Colon (tissue), 2 donors: ENCODE measurements at regions not wholly inside any gene's neighbourhood (a gene's known extent, or its start where the extent isn't known, plus 50 kb on each side); places are given as distances from the start of the nearest gene placed in this dataset.

ENCODE experiments used
- FAIRE-seq: peaks from 2 replicates; lab custom pipeline; 2012; peaks lifted over from hg19 to GRCh38; lab: Jason Lieb, UNC
- donor health status: control.
- donor health status: control.

DNA sequence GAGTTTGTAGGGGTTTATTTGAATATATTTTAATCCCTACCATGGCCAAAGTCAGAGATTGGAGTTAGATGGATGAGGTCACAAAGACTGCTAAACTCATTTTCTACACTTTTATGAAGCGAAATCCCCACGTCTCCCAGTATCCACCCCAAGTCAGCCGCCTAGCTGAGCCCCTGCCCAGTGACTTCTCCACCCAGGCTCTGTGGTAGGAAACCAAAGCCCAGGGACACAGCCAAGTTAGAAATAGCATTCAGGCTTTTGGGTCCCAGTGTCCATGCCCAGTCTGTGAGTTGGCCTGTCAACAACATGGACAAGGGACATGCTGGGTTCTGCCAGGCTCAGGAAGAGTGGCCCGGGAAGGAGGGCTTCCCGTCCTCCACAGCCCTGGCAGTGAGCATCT lies 474.0 kb downstream of the FOXO1 start:
- FAIRE-seq = no peak

DNA sequence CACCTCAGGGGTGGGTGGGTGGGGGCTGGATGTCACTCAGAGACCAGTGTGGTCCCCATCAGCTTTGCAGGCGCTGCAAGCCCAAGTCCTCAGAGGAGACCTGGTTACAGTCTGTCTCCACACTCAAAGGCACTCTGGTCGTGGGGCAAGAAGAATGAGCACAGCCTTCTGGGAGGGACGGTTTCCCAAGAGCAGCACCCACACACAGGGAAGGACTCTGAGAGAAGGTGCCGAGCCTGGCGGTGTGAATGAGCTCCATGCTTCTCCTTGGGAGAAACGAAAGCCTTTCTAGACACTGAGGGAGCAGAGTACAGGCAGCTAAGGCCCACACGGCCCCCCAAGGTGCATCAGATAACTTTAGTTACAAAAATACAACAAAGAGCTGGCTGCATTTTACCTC lies 473.6 kb downstream of the FOXO1 start:
- no peak for FAIRE-seq

DNA sequence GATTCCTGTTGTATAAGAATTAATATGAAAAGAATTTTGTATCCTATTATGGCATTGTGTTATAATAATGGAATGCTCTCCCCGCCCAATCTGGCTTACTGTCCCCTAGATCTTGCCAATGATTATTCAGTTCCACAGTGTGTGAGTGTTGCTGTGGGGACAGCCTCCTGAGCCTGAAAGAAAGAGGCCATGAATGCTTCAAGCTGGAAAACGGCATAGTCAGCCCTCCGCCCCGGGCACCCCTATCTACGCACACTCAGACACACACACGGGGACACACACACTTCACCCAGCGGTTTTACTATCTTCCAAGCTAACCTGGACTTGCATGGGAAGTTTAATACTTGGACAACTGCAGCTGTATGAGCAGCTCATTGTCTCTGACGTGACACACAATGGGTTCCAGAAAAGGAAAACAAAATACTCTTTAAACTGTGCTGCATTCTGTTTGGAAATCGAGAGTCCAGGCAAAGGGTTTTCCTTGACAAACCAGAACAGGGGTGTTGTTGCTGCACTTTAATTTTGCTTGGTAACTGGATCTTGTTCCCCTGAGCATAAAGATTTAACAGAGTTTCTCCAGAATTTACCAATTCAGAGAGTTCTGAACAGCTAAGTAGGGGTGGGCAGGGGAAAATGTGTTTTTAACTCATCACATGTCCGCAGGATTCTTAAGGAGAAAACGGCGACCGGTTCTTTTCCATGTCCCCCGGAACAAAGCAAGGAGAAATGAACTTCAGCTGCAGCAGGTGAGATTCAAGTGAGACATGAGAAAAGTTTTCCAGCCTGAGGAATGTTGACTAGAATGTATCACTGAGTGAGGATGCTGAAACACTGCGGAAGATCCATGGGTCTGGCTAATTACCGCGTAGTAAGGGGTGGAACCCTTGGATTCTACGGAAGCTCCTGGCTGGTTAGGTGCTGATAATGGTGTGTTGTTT lies 472.9 kb downstream of the FOXO1 start:
- no peak for FAIRE-seq

DNA sequence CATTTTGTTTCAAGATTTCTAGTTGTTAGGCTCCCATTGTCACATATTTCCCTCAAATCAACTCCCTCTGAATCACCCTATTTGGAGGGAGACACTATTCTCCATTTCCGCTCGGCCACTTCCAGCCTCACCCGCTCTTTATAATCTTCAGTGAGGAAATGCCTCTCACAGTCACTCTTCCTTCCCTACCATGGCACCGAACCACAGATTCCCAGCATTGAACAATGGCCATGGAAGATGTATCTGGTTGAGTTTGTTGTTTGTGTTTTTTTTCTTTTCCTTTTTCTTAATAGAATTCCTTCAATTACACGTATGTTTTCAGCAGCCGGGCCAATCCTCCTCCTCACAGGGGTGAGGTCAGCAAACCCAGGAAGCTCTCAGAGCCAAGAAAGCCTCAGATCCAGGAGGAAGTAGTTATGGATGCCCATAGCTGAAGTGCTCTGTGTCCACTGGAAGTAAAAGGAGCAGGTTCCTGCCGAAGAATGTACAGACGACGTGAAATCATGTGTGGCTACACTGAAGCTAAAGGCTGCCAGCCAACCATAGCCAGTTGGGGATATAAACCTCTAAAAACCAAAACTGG lies 472.1 kb downstream of the FOXO1 start:
- no peak for FAIRE-seq

DNA sequence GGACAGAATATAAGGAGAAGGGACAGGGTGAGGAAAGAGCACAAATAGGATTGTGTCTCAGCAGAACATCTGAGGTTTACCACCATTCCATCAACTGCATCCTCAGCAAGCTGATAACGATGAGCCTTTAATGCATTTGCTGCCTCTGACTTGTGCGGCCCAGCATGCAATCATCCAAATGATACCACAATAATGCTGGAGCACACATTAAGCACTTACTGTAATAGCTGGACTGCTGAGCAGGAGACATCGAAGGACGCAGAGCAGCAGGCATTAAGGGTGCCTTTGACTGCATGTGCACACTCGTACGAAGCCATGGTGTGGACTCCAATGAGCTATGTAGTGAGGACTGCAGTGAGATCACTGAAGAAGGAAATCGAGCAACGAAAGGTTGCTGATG lies 469.4 kb downstream of the FOXO1 start:
- no peak for FAIRE-seq

DNA sequence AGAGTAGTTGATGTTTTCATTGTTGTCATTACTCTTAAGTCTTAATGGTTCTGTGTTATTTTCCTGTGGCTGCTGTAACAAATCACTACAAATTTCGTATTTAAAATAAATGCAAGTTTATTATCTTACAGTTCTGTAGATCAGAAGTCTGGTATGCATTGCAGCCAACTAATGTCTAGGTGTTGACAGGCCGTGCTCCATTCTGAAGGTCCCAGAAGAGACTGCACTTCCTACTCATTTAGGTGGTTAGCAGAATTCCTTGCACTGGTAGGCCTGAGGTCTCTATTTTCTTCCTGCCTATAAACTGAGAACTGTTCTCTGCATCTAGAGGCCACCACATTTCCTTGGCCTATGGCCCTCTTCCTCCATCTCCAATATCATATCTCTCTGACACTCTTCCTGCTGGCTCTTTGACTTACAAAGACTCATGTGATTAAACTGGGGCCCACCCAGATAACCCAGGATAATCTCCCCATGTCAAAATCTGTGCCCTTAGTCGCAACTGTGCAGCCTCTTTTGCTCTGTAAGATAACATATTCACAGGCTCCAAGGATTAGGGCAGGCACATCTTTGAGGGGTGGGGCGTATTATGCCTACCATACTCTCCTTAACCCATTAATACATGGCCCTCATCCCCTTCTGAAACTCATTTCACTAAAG lies 468.4 kb downstream of the FOXO1 start:
- no peak for FAIRE-seq

DNA sequence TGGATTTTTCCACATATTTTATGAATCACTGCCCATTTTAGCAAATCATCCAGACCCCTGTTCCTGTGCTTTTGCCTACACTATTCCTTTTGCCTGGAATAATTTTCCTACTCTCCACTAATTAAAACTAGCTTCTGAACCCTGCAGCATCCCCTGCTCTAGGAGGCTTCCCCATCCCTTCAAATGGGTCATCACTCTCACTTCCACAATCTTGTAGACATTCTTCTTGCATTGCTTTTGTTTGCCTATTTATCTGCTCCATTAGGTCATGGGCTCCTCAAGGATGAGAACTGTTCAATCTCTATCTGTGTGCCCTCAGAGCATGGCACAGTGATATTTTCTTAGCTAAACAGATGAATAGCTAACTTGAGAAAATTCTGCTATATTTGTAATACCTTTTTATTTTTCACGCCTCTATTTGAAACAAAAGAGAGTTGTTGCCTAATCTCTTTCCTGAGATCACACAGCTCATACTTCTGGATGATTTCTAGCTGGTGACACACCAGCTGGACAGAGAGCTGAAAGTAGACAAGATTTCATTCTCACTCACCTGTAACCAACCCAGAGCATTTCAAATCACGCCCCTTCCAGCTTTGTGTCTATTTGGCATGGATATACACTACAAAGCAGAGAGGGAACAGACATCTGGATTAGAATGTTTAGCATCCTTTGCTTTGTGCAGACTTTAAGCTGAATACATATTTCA lies 466.0 kb downstream of the FOXO1 start:
- FAIRE-seq = no peak

DNA sequence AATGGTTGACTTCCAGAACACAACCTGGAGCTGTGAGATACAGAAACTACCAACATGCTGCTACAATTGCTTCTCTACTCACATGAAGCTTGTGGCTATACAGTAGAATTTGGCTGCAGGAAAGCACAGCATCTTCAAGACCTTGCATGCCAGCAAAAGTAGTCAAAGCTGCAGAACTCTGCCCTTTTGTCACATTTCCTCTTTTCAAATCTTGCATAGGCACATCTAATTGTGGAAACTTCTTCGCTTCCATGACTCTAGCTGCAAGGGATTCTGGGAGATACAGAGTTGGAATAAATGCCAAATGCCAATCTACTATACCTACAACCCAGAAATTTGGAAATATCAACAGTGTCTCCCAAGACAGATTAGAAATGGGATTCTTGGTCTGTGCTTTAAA lies 462.2 kb downstream of the FOXO1 start:
- no peak for FAIRE-seq

DNA sequence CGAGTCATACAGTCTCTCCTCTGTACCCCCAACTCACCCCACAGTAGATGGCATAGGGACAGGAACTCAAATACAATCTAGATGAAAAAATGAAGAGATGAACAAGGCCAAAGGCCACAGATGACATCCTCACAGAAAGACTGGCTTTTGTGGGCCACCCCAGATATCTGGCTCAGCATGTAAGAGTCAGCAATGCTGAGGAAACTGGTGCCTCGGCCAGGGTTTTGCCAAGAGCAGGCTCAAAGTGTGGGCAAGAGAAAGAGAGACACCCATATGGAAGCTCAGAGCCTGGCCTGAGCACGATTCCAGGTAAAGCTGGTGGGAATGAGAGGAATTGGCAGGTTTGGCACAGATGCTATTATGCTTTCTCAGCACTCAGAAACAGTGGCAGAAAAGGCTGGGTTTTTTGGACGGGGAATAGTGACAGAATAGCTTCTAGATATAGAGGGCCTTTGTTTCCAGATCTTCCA lies 460.6 kb downstream of the FOXO1 start:
- FAIRE-seq = no peak

DNA sequence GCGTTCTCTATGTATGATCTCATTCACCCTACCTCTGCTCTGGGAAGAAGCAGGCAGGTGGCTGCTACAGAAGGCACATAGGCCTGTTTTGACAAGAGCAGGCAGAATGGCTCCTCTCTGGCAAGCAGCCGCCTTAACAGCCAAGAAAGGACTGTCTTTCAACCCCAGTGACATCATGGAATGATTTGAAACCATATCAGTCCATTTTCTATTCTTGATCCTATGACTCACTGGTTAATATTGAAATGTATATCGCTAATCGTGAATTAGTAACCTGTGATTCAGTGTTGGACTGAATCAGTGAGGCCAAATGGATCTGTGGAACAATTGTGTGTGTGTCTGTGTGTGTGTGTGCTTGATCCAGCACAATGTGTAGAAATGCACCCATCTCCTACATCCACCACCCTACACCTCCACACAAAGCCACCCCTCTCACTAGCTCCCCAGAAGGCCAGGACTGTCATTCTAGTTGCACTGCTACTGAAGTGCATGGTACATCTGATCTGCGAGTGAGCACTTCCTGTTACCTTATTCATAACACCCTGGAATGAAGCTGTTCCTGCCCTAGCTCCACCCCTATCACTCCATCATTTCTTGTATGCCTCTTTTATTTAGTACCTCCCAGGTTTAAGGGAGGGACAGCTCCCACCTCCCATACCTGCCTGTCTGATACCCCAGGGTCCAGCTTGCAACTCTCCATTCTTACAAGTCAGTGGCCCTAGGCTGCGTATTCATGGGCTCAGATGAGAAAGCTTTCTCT lies 460.0 kb downstream of the FOXO1 start:
- no peak for FAIRE-seq

DNA sequence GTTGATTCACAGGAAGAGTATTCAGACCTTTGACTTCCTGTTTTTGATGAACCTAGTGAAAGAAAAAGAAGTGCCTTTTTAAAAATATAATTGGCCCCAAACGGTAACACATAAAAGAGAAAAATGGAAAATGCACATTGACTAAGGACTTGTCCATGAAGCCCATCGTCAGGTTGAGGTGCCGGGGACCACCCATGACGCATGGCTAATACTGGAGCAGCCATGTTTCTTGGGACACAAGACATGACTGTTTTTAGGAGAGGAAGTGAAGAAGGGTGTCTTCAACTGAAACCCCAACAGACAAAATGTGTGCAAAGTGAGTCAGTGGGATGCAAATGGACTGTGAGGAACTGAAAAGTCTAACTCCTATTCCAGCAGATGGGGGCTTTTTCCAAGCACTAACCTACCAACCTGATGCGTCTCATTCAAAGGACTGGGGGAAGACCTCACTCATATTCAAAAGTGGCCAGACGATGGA lies 459.4 kb downstream of the FOXO1 start:
- no peak for FAIRE-seq

DNA sequence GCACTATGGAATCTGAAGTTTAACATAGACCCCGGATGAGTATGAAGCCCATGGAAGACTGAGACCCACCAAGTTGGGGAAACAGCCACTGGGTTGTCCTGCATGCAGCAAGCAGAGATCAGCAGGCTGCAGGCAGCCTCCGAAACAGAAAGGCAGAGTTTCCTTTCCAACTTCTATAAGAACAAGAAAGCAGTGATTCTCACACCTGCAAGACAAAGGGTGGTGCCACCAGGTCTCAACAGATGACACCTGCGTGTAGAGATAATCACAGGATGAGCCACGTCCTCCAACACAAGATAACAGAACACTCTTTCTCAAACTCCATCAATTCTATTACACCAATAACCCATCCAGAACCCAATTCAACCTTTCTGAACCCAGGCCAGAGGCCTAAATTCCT lies 457.9 kb downstream of the FOXO1 start:
- no peak for FAIRE-seq

DNA sequence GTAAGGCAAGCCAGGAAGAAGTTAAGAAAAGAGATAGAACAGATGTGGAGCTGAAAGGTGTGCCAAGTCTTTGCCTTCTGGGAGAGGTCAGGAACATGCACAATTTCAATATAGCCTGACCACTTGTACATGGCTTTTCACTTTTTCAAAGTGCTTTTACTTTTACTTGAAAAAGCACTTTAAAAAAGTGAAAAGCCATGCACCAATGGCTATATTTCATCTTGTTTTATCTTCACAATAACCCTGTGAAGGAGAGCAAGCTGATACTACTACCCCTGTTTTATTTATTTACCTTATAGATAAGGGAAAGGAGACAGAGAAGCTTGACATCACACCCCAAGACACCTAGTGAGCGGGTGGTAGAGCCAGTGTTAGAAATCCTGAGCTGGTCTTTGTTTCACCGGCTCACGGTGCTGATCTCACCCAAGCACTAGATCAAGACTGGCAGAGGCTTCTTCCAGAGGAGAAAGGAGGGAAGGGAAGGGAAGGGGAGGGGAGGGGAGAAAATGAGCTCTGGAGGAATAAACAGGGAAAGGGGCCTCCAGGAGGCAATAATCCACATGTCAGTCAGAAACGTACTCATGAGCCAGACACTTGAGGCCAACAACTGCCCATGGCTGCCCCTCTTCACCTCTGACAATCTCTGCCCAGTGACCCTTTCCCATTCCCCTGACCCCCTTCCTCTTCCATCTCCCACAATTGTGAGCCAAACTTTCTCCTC lies 455.4 kb downstream of the FOXO1 start:
- no peak for FAIRE-seq

DNA sequence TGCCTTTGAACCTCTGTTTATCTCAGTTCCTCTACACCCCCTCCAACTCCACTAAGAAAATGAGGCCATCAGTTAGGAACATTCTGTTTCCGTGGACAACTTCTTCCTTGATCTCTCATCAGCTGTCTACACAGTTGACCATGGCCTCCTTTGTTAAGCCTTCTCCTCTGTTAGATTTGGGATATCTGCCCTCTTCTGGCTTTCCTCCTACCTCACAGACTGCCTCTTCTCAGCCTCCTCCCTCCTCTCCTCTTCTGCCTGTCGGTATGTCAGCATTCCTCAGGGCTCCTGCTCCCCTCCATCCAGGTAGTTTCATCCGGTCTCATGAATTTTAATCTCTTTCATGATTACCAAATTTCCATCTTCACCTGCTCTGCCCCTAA lies 454.9 kb downstream of the FOXO1 start:
- FAIRE-seq = no peak

DNA sequence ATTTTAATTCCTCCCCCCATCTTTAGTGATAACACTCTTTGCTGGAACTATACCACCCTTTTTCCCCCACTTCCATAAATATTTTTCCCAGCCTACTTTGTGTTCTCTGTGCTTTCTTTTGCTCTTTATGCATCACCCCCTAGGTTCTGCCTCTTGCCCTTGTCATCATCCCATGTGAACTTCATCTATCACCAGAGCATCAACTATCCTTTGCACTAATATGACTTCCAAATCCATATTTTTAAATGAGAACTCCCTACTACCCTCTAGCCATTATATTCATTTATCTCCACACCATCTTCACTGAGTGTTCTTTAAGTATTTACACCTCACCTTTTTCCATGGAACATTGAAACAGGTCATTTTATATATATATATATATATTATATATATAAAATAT lies 452.7 kb downstream of the FOXO1 start:
- no peak for FAIRE-seq

DNA sequence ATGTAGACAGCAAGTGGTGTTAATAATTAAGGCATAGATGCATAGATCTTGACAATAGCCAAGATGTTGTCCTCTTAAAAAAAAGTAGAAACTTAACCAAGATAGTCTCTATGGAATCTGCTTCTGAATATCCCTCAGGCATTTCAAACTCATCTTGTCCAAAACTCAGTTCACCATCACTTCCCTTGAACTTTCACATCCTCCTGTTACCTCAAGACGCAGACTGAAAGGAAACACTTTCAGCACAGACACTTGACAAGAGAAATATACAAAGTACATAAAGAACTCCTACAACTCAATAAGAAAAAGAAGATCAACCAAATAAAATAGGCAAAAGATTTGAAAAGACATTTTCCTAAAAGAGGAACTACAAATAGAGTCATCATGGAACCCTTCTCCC lies 451.1 kb downstream of the FOXO1 start:
- no peak for FAIRE-seq

DNA sequence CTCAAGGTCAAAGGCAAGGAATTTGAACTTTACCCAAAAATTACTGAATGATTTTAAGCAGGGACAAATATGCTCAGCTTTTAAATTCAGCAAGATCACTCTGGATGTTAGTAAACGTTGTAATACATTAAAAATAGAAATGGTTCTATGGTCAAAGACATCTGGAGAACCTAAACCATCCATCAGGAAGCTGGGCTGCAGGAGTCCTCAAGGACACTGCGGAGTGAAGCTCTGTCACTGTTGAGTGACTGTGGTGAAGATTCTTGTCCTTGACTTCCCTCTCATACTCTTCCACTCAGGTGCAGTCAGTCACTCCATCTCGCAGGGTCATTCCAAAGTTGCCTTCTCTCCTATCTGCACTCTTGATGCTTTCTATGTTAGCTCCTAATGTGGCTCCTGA lies 450.7 kb downstream of the FOXO1 start:
- no peak for FAIRE-seq

DNA sequence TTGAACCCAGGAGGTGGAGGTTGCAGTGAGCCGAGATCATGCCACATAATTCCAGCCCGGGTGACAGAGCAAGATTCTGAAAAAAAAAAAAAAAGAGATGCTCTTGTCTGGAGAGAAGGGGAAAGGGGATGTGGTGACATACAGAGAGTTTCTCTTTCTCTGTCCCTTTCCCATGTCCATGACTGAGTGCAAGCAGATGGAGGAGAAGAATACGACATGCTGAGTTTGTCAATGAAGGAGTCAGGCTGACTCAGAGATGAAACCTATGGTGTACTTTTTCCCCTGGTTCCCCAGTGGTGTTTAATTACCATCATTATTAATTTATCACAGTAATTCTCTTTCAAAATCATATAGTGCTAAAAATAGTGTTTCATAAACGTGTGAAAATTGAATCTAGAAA lies 448.8 kb downstream of the FOXO1 start:
- FAIRE-seq = no peak

DNA sequence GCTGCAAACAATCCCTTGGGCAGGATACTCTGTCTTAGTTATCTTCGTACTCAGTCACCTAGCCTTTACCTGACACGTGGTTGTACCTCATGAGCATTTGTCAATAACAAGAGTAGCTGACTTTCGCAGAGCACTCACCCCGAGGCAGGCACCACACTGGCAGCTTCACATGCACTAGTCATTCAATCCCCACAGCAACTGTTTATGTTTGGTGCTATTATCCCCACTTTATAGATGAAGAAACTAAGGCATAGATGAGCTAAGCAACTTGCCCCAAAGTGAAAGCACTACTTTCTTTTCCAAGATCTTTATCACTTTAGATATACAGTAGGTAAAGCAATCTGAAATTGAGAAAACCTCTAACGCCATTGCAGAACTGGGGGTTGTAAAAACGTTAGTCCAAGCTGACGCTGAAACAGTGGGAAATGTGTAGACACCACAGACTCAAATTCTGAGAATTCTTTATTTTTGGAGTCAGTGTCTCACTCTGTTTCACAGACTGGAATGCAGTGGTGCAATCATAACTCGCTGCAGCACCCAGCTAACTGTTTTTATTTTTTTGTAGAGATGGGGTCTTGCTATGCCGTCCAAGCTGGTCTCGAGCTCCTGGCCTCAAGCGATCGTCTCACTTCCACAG lies 446.0 kb downstream of the FOXO1 start:
- FAIRE-seq = no peak

DNA sequence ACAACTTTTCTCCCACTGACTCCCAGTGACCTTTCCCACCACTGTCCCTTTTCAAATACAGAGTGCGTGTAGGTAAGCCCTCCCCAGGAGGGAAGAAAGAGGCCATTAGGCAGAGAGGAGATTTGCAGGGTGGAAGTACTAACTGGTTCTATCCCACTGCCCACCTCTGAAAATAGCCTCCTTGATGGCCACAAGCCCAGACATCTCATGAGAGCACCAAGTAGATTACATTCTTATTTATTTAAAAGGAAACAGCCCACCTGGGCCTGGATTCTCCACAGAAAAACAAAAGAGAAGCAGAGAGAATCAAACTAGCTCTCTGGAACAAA lies 445.3 kb downstream of the FOXO1 start:
- no peak for FAIRE-seq
